Natural killer cell (primary cell): ENCODE measurements at regions not wholly inside any gene's neighbourhood (a gene's known extent, or its start where the extent isn't known, plus 50 kb on each side); places are given as distances from the start of the nearest gene placed in this dataset.
"Not testable (repeated sequence)": the region's sequence is repeated elsewhere in the genome, so short reads cannot be mapped to it uniquely, and the experiment has no call there.

ENCODE experiments used
- ATAC-seq, 3 donors: fragments of 150-1000 bp in 2 of 3; fragments of 200-7000 bp in 1 of 3; cut with Tn5 transposase; 1 replicate in 1 of 3; 2 replicates in 2 of 3; pipeline ENCODE4 v1.10.0; 2021; ENCODE audit warnings: mild to moderate bottlenecking in 2 of 3, moderate library complexity in 2 of 3
- DNase-seq, 2 donors: peaks; one replicate each; pipeline versions ENCODE4 v3.0.0 to v3.0.0-alpha.2; 2013 to 2021; ENCODE audit warnings: mixed read lengths in 1 of 2
- H3K27ac ChIP-seq: one replicate; pipeline ENCODE4 v1.5.1; 2013; ENCODE audit warnings: mild to moderate bottlenecking, low read length
- H3K27me3 ChIP-seq: one replicate; pipeline ENCODE4 v1.6.1; 2013; ENCODE audit warnings: low read length; ENCODE audit not compliant: control insufficient read depth, insufficient read depth
- H3K36me3 ChIP-seq: one replicate; pipeline ENCODE4 v1.6.1; 2013; ENCODE audit warnings: low read length; ENCODE audit not compliant: control insufficient read depth, insufficient read depth
- H3K4me1 ChIP-seq: one replicate; pipeline ENCODE4 v1.6.1; 2013; ENCODE audit warnings: low read length; ENCODE audit not compliant: control insufficient read depth, insufficient read depth
- H3K4me3 ChIP-seq: one replicate; pipeline ENCODE4 v1.5.1; 2013; ENCODE audit warnings: low read length
- H3K9me3 ChIP-seq: one replicate; pipeline ENCODE4 v1.6.1; 2013; ENCODE audit warnings: low read length; ENCODE audit not compliant: control insufficient read depth, insufficient read depth
- H3K27ac Mint-ChIP-seq, 2 donors: one replicate each; pipeline ENCODE4 v1.8.0; 2022; ENCODE audit warnings: mild to moderate bottlenecking in 2 of 2, mixed read lengths in 2 of 2, moderate library complexity in 1 of 2
- H3K27me3 Mint-ChIP-seq, 2 donors: one replicate each; pipeline ENCODE4 v1.8.0; 2022; ENCODE audit warnings: low read depth in 2 of 2, mixed read lengths in 2 of 2
- H3K36me3 Mint-ChIP-seq: one replicate; pipeline ENCODE4 v1.8.0; 2022; ENCODE audit warnings: mixed read lengths
- H3K4me1 Mint-ChIP-seq, 2 donors: one replicate each; pipeline ENCODE4 v1.8.0; 2022; ENCODE audit warnings: mixed read lengths in 2 of 2
- H3K4me3 Mint-ChIP-seq: one replicate; pipeline ENCODE4 v1.8.0; 2022; ENCODE audit warnings: mild to moderate bottlenecking, moderate library complexity, mixed read lengths
- H3K9me3 Mint-ChIP-seq, 2 donors: one replicate each; pipeline ENCODE4 v1.8.0; 2022; ENCODE audit warnings: mixed read lengths in 2 of 2
- WGBS: methylation state at CpG from one replicate; pipeline ENCODE4 v1.1.7; 2013; ENCODE audit warnings: missing lambda C conversion rate; ENCODE audit not compliant: insufficient coverage; 5-methylcytosine and 5-hydroxymethylcytosine counted together
- intact Hi-C: fragments of 100-400 bp; cut with micrococcal nuclease; formaldehyde crosslinking; loops from one replicate; pipeline ENCODE4 v1.14.2; 2022

- H3K4me3 Mint-ChIP-seq: peak overlapping the region; percentile 81
- H3K9me3 Mint-ChIP-seq, H3K27me3 Mint-ChIP-seq, H3K36me3 ChIP-seq, H3K4me1 ChIP-seq, H3K27me3 ChIP-seq, H3K36me3 Mint-ChIP-seq, H3K27ac ChIP-seq, H3K9me3 ChIP-seq, intact Hi-C loops, H3K4me1 Mint-ChIP-seq: not testable (repeated sequence)
- WGBS: 0% methylated on average over 6 of the region's 77 CpGs
- peak overlapping the region in 1 of 2 donors; percentile 77 for H3K27ac Mint-ChIP-seq
- DNase-seq (peak; percentile 48 to 67), ATAC-seq (peak; percentile 50 to 77 (median 77))
- H3K4me3 ChIP-seq: peak overlapping the region; percentile 28
Measured at GRCh38 chr1:148679050-148679786, 69.4 kb upstream of the NUDT4B start.

GRCh38 chr1:148679787-148680326 is 68.7 kb upstream of the NUDT4B start:
- WGBS: no CpG with 5 or more reads among the region's 37 CpGs
- H3K9me3 ChIP-seq, H3K4me1 ChIP-seq, H3K27me3 ChIP-seq, H3K36me3 Mint-ChIP-seq, intact Hi-C loops, H3K9me3 Mint-ChIP-seq, H3K36me3 ChIP-seq, H3K27me3 Mint-ChIP-seq, H3K4me3 ChIP-seq, H3K4me1 Mint-ChIP-seq, DNase-seq, H3K27ac ChIP-seq: not testable (repeated sequence)
- Mint-ChIP-seq H3K27ac (peak overlapping the region in 1 of 2 donors; percentile 77), H3K4me3 (peak overlapping the region; percentile 81)
- peak; percentile 71 to 83 (median 80) for ATAC-seq

- H3K9me3 ChIP-seq, H3K4me1 ChIP-seq, H3K4me1 Mint-ChIP-seq, H3K27ac Mint-ChIP-seq, ATAC-seq, H3K9me3 Mint-ChIP-seq, DNase-seq, H3K36me3 Mint-ChIP-seq, H3K4me3 ChIP-seq, H3K27me3 ChIP-seq, H3K4me3 Mint-ChIP-seq, H3K27me3 Mint-ChIP-seq, H3K27ac ChIP-seq, H3K36me3 ChIP-seq, intact Hi-C loops: not testable (repeated sequence)
- WGBS: no CpG with 5 or more reads among the region's 4 CpGs
Measured at GRCh38 chr1:148686735-148687134, 61.8 kb upstream of the NUDT4B start.

GRCh38 chr1:148687376-148687775 is 61.2 kb upstream of the NUDT4B start:
- H3K4me1 ChIP-seq, H3K9me3 Mint-ChIP-seq, H3K27me3 ChIP-seq, H3K9me3 ChIP-seq, H3K36me3 ChIP-seq, DNase-seq, H3K27me3 Mint-ChIP-seq, H3K27ac Mint-ChIP-seq, H3K4me3 ChIP-seq, intact Hi-C loops, ATAC-seq, H3K36me3 Mint-ChIP-seq, H3K4me3 Mint-ChIP-seq, H3K4me1 Mint-ChIP-seq, H3K27ac ChIP-seq: not testable (repeated sequence)
- WGBS: no CpG with 5 or more reads among the region's 2 CpGs
